Fibroblast of skin of scalp (primary cell): ENCODE measurements at regions not wholly inside any gene's neighbourhood (a gene's known extent, or its start where the extent isn't known, plus 50 kb on each side); places are given as distances from the start of the nearest gene placed in this dataset.
"Not testable (repeated sequence)": the region's sequence is repeated elsewhere in the genome, so short reads cannot be mapped to it uniquely, and the experiment has no call there.

Experiments used
- DNase-seq: peaks from one replicate; pipeline ENCODE4 v3.0.0-alpha.2; 2013

GRCh38 chr12:92059960-92060359 lies 85.7 kb downstream of the BTG1 start:
- peak; percentile 89 for DNase-seq

- no peak for DNase-seq
Measured at GRCh38 chr12:92058664-92059063, 87.0 kb downstream of the BTG1 start.

- DNase-seq, result not testable (repeated sequence)
Measured at GRCh38 chr12:92056756-92057155, 88.9 kb downstream of the BTG1 start.

- no peak for DNase-seq
Measured at GRCh38 chr12:92056290-92056689, 89.4 kb downstream of the BTG1 start.

- no peak for DNase-seq
Measured at GRCh38 chr12:92055877-92056276, 89.8 kb downstream of the BTG1 start.

GRCh38 chr12:92051441-92051840 lies 94.2 kb downstream of the BTG1 start:
- DNase-seq, result no peak

- DNase-seq, result no peak
Measured at GRCh38 chr12:92049403-92049802, 96.2 kb downstream of the BTG1 start.

- DNase-seq, result peak; percentile 49
Measured at GRCh38 chr12:92047393-92047826, 98.2 kb downstream of the BTG1 start.

GRCh38 chr12:92046557-92047392 lies 98.9 kb downstream of the BTG1 start:
- no peak for DNase-seq

GRCh38 chr12:92045852-92046251 lies 99.8 kb downstream of the BTG1 start:
- no peak for DNase-seq

GRCh38 chr12:92044435-92044834 lies 101.2 kb downstream of the BTG1 start:
- no peak for DNase-seq

- no peak for DNase-seq
Measured at GRCh38 chr12:92042791-92043531, 102.7 kb downstream of the BTG1 start.

- DNase-seq, result no peak
Measured at GRCh38 chr12:92041742-92042141, 103.9 kb downstream of the BTG1 start.

GRCh38 chr12:92039046-92039445 lies 106.6 kb downstream of the BTG1 start:
- no peak for DNase-seq

GRCh38 chr12:92038476-92038875 lies 107.2 kb downstream of the BTG1 start:
- DNase-seq, result no peak

GRCh38 chr12:92036771-92037453 lies 108.7 kb downstream of the BTG1 start:
- DNase-seq, result peak; percentile 89

GRCh38 chr12:92036061-92036620 lies 109.5 kb downstream of the BTG1 start:
- no peak for DNase-seq

GRCh38 chr12:92035477-92035876 lies 110.2 kb downstream of the BTG1 start:
- no peak for DNase-seq

- peak; percentile 76 for DNase-seq
Measured at GRCh38 chr12:92034858-92035401, 110.7 kb downstream of the BTG1 start.

- no peak for DNase-seq
Measured at GRCh38 chr12:92034083-92034482, 111.6 kb downstream of the BTG1 start.

- no peak for DNase-seq
Measured at GRCh38 chr12:92032965-92033364, 112.7 kb downstream of the BTG1 start.

GRCh38 chr12:92032101-92032500 lies 113.5 kb downstream of the BTG1 start:
- no peak for DNase-seq

GRCh38 chr12:92030618-92031017 lies 115.0 kb downstream of the BTG1 start:
- no peak for DNase-seq
